ENCODE measurements at regions not wholly inside any gene's neighbourhood (a gene's known extent, or its start where the extent isn't known, plus 50 kb on each side); places are given as distances from the start of the nearest gene placed in this dataset.

GRCh38 chr15:60221356-60221755 is 176.4 kb downstream of the ANXA2 start:
- Histone ChIP-seq H3K4me1 (ENCODE audit: control insufficient read depth, extremely low read depth, insufficient read depth, low read length) (no peaks in the 10 kb centered on the region), H3K79me2 (ENCODE audit: control insufficient read depth, insufficient read depth, low read length) (no peaks in the 10 kb centered on the region), H3K9me3 (replicated peaks; ENCODE audit: control insufficient read depth, insufficient read depth, low read length) (no peaks in the 10 kb centered on the region), H3K4me3 (replicated peaks in 1 of 3; ENCODE audit: insufficient read depth in 1 of 3, low read depth in 1 of 3, low read length in 3 of 3) (no peak overlapping the region), H2AFZ (ENCODE audit: low read depth, low read length) (no peak overlapping the region), H3K9me1 (replicated peaks; ENCODE audit: control insufficient read depth, extremely low read depth, insufficient read depth, low read length) (no peaks in the 10 kb centered on the region), H4K20me1 (replicated peaks; ENCODE audit: control insufficient read depth, extremely low read depth, insufficient read depth, low read length) (no peaks in the 10 kb centered on the region), H3K27ac (ENCODE audit: insufficient read depth, low read depth, low read length) (no peak overlapping the region), H3K9ac (replicated peaks; ENCODE audit: extremely low read depth, insufficient read depth, low read length) (no peak overlapping the region), H3K27me3 (ENCODE audit: control insufficient read depth in 2 of 2, insufficient read depth in 2 of 2, low read length in 2 of 2) (peaks cover 2 to 17% of the 10 kb centered on the region in 2 experiments), H3K4me2 (ENCODE audit: insufficient read depth, low read length) (no peak overlapping the region), H3K36me3 (ENCODE audit: control insufficient read depth in 2 of 2, extremely low read depth in 1 of 2, insufficient read depth in 2 of 2, low read length in 2 of 2) (no peaks in the 10 kb centered on the region)
- dilution Hi-C loops (cut with MboI; ENCODE audit: extremely low pct_ligation_motif_present, low sequenced_read_pairs) (no loop called here), intact Hi-C loops (cut with micrococcal nuclease) (no loop called here)
- no TSS peak for BruUV-seq (replicated peaks)
- DNase-seq (ENCODE audit: low read depth, low spot score) = no peak
- ChIA-PET CTCF (interaction anchor here (0.9 to 1.2 kb wide), 2 partner anchors 11 to 482 kb away, joined by 3 read pairs; no protein-coding TSS in a partner anchor), POLR2A (no interaction called here)
- FAIRE-seq = no peak
- TF ChIP-seq JUN (IDR thresholded peaks at IDR 0.05; ENCODE audit: borderline replicate concordance, insufficient read depth, insufficient read length, low read depth) (no peak), FOS (IDR thresholded peaks at IDR 0.05; ENCODE audit: borderline replicate concordance, insufficient read depth, low read length) (no peak), MYC (IDR thresholded peaks at IDR 0.05; ENCODE audit: low read depth, low read length) (no peak), MAX (IDR thresholded peaks at IDR 0.05; ENCODE audit: insufficient read depth, insufficient read length) (no peak), POLR2AphosphoS5 (IDR thresholded peaks at IDR 0.05; ENCODE audit: insufficient read depth, low read depth, low read length) (no peak), CTCF (IDR thresholded peaks at IDR 0.05; ENCODE audit: extremely low read depth in 1 of 2, insufficient read depth in 1 of 2, low read depth in 1 of 2, low read length in 2 of 2) (no peak), POLR2A (IDR thresholded peaks at IDR 0.05; ENCODE audit: low read depth, low read length) (no peak), EZH2 (IDR thresholded peaks at IDR 0.05; ENCODE audit: borderline replicate concordance, low read depth, low read length, severe bottlenecking) (no peak), GATA2 (IDR thresholded peaks at IDR 0.05; ENCODE audit: insufficient read depth, insufficient read length, low read depth, low read length) (no peak)
